HG03442 (cell line): ENCODE measurements at regions not wholly inside any gene's neighbourhood (a gene's known extent, or its start where the extent isn't known, plus 50 kb on each side); places are given as distances from the start of the nearest gene placed in this dataset.

Experiments
- ATAC-seq: cut with Tn5 transposase; IDR thresholded peaks from one replicate; pipeline ENCODE4 v1.9.1; 2021; ENCODE audit warnings: mild to moderate bottlenecking, moderate library complexity; ENCODE audit not compliant: unreplicated experiment

DNA sequence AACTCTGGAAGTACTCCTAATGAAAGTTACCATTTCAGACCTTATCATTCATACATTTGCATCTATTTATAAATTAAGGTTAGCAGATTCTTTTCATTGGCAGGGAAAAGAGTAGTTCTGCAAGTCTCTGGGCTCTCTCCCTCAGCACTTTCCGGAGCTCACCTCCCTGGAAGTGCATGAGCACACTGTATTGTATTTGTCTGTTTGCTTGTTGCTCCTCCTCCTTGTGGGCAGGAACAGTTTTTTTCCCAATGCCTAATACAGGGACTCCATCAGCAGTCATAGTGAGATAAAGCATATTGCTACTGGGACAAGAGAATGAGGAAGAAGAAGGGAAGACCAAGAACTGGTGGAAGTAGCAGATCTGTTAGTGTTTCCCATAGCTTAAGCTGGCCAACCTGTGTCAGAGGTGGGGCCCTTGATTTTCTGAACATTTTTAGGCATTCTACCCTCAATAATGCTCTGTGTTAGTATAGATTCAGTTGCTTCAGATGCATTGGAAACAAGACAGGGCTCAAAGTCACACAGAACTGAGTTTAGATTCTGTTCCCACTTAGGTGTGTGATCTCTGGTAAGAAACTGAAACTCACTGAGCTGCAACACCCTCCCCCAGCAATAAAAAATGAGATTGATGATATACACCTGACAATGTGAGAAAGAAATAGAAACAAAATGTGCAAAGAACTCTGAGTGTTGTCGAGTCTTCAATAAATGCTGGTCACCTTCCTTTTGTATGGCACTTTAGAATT is 407.8 kb downstream of the TUSC7 start:
- no peak for ATAC-seq

DNA sequence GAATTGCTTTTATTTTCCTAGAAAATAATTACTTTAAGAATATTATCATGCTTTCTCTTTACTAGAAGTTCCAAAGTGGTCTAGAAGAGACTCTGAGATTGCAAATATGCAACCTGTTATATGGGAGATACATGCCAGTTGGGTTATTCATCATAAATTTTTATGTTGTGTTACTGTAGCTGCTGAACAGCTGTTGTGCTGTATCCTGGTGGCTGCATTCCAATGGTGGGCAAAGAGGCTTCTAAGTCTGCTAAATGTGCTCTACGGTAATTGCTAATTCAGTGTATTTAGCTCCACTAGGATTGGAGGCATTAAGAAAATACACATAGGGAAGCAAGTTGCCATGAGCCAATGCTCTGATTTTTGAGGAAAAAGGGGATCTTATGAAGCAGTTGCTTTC is 409.0 kb downstream of the TUSC7 start:
- ATAC-seq = no peak

DNA sequence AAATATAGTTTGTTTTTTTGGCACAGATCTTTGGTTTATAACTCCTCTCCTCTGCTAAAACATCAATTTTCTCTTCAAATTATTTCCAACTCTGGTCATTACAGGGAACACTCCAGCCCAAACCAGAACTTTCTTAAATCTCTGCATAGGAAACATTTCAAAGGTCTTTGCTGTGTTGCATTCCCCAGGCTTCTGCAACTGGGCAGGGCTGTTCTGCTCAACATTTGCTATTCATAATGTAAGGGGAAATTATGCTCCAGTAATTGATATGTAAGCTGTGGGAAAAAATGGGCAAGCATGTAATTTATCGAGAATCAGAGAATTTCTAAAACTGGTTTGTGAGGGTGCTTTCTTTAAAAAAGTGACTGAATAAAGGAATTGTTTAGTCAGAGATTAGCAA is 410.4 kb downstream of the TUSC7 start:
- no peak for ATAC-seq

DNA sequence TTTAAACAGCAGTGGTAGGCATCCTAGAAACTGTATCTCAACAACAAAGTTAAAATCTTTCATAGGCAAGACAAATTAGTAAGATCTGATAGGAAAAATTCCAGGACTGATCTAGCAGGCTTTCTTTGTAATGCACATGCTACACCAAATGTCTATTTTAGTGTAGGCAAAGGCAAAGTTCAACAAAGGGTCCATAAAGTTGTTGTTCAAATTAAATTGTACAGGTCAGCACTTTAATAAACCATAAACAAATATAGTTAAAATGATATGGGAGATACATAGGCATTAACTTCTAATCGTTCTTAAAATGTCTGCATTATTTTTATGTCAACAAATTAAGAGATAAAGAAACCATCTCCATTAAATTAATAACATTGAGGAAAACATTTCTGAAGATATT is 413.0 kb downstream of the TUSC7 start:
- ATAC-seq = no peak

DNA sequence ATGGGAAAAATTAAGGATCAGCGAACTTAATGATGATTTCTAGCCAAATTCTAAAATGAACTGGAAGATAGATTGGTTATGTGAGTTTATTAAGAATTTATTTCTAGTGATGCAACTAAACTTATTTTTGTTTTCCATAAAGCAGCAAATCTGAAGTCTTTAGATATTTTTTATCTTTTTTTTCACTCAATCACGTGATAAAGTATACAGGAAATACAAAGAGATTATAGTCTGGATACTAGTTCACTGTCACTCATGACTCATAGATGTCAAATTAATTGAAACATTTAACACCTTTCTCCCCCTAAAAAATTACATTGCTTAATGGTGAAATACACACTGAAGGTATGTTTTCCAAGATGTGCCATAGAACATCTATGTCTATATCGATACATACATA is 416.9 kb downstream of the TUSC7 start:
- ATAC-seq = no peak

DNA sequence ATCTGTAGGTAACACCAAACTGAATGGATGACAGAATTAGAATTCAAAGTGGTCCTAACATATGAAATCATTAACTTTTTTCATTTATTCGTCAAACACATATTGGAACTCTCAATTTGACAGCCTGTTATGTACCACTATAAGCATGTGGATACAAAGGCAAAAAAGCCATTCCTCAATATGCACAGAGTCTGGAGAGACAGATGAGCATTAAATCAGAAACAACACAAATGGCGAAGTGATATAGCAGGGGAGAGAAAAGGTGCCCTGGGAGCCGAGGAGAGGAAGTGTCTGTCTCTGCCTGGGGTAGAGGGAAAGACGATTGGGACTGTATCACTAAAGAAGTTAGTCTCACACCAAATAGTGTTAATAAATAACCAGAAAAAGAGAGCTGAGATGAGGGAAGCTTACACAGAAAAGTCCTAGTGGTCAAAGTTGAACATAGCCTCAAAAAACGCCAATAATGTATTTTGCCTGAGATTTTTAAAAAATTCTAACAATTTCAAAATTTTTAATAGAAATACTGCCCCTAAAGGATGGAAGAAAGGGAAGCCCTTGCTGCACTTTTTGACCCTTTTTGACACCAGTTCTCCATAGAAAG is 417.5 kb downstream of the TUSC7 start:
- no peak for ATAC-seq

DNA sequence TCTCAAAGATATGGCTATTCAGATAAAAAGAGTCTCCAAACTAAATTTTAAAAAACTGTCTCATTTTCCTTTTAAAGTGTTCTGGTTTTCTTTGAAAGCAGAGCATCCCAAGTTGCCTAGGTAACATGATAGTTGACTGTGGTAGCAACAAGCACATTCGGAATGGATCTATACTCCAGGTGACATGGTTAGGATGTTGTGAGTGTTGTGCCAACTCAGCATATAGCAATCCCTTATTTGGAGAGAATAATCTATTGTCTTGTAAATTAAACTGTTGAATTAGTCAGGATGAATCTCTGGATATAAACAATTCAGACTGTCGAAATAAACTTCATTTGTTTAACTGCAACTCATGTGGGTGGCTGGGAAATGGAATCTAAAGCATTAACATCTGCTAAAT is 418.6 kb downstream of the TUSC7 start:
- no peak for ATAC-seq

DNA sequence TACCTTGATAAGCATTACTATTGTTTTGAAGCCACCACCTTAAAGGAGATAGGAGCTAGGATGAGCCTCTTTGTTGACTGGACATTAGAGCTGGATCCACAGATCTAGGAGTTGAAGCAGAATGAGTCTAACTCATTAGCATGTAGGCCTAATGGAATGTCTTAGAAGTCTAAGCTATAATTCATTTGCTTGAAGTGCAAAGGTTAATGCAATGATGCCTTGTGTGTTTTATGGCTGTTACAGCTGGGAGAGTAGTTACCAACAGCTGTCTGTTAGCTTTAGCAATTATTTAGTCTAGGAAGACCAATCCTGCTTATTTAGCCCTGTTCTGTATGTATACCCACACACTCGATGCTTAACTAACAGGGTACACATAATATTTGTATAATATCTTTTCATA is 419.3 kb downstream of the TUSC7 start:
- ATAC-seq = no peak

DNA sequence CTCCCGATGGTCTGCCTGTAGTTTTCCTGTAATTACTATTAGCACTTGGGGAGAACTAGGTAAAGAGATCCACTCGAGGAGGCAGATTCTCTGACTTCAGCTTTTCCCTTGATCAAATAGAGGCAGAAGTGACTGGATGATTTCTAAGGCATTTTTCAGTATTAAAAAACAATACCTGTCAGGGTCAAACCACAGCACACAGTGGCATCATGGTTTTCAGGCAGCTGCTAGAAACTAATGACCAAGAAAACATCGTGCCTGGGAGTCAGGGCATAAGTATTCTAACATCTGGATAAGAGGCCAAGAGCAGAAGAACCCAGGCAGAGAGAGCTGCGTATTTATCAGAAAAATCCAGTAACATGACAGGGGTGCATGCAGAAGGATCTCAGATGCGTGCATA is 419.9 kb downstream of the TUSC7 start:
- ATAC-seq = no peak

DNA sequence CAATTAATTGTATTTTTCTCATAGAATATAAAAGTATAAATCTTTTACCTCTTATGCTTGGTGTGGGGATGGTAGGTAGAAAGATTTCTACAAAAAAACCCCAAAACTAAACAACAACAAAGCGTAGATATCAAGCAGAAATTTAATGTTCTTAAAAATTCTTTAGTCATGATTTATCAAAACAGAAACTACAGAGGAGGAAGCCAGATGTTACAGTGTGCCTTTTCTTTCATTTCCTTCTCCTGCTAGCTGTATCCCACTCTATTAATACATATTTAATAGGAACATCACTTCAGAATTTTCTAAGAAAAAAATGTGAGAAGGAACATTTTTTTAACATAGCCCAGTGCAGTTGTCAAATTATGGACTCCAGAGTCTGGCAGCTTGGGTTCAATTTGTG is 420.6 kb downstream of the TUSC7 start:
- no peak for ATAC-seq

DNA sequence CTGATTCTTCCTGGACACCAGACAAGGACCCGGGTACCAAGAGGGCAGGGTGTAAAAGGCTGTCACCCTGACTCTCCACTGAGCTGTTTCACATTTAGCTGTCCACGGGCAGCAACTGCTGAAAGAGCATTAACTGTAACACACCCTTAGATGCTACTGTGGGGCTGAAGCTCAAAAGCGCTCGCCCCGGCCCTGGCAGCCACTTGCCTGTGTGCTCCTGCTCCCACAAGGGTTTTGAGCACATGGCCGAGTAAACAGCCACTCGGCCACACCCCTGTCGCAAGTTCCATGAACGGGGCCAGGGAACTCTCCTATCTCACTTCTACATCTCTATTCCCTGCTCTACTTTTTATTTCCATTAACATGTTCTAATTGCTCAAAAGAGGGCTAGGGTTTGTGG is 421.7 kb downstream of the TUSC7 start:
- no peak for ATAC-seq

DNA sequence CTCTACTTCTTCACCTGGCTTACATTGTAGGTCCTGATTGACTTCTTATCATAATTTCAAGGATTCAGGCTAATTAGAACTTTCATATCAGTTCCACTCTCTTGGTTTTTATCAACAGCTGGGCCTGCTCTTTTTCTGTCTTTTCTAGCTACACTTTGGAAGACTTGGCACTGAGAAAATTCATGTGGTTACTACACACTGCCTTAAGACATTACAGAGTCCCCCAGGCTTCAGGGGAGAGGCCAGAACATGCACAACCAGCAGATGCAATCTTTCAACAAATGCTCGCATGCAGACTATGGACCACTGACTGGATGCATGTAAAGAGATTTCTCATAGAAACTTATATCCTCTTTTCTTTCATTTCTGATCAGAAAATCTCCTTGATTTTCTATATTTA is 423.5 kb downstream of the TUSC7 start:
- no peak for ATAC-seq

DNA sequence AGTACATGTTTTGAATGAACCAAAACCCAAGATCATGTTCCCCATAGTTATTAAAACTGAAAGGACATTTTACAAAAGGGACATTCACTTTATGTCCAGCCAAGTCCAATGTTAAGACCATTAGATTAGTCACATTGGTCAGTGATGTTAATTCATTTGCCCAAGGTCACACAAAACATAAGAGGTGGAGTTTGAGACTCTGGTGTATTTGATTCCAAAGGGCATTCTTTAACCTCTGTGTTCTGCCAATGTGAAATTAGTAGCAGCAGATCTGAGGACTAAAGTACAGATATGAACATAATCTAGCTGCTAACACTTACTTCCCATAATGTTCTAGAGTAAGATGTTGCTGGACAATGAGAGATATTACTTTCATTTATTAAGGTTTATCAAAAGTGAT is 425.6 kb downstream of the TUSC7 start:
- no peak for ATAC-seq

DNA sequence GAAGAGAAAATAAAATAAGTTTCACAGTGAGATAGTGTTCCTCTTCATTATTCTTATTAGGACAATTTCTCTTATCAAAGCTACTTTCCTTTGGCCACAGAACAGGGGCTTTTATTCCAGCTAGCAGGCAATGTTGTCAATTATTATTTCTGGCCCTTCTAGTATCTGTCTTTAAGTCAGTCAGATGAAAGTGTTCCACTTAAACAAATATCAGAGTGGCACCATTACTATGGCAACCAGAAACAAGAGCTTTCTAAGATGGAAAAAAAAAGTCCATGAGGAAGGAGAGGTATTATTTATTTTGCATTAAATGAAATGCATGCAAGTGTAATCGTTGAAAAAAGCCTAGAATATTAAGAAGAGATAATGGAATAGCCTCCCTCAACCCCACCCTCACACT is 426.4 kb downstream of the TUSC7 start:
- no peak for ATAC-seq

DNA sequence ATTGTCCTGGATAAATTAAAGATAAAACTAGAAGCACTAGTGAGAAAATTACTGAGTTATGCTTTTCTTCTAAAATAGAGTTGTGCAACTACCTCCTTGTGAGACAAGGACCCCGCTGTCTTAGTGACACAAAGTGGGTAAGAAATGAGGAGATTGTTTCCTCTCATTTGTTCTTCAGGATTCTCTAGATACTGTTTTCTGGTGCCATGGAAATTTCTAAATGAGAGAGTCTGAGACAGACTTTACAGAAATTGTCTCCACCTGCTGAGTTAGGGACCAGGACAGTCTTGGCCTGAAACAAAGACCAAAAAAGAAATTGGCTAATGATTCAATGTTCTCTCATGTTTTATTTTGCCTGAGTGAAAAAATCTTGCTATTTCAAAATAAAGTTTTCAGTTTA is 427.5 kb downstream of the TUSC7 start:
- ATAC-seq = no peak

DNA sequence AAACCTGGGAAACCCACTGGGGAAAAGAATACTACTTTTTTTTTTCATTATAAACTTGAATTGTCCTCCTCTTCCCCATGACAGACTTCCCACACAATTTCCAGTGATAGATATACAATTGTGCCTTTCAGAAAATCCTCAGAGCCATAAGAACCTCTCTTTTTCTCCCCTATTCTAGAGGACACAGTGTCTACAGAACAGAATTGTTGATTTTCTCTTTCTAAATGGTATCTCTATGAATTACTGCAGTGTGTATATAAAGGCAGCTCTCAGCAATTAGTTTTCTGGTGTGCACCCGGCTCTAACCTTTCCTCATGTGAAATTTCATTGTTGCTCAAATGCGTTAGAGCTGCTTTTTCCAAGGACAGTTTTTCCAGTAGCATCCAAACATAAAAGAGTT is 430.1 kb downstream of the TUSC7 start:
- ATAC-seq = no peak

DNA sequence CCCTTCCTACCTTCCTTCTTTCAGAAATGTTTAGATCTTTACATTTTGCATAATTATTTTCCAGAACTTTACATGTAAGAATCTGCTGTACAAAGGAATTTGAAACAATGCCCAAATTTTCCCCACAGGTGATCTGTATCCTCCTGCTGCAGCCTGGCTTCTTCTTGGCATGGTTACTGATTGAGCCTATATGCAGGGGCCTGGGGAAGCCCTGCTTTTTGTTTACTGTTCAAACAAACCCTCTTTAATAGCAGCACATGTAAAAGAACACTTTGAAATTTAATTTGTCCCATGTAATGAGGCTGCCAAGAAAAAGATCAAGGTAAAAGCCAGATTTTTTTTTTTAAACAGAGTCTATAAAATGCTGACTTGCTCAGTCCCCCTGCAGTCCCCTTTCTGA is 432.2 kb downstream of the TUSC7 start:
- no peak for ATAC-seq

DNA sequence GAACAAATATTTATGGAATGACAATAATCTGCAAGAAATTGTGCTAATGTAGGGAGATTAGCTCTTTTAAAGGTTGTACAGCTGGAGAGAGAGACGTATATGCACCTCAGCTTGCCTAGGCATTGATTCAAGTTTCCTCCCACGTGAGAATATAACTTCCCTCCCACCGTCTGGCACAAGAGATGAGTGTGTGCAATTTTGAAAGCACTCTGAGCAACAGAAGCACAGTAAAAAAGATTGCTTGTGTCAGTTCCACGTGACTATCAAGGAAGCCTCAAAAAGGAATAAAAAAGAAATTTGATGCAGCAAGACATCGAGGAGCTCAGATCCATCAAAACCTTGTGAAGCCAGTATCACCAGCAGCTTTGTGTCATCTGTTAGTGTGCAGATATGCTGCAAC is 435.3 kb downstream of the TUSC7 start:
- ATAC-seq = no peak

DNA sequence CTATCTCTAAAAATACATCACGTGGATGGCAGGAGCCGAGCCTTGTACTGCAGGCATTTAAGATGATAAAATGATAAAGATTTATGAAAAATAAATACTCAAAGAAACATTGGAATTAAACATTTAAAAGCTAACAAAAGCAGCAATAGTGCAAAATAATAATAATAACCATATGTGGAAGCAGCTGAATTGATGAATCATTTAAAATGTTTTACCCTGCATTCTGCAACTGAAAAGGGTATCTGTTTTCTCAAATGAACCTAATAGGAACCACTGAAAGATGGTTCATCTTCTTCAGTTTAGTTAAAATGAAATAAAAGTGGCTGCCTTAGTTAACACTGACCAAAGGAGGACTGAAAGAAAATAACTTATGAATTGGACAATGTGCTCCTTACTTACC is 436.1 kb downstream of the TUSC7 start:
- no peak for ATAC-seq

DNA sequence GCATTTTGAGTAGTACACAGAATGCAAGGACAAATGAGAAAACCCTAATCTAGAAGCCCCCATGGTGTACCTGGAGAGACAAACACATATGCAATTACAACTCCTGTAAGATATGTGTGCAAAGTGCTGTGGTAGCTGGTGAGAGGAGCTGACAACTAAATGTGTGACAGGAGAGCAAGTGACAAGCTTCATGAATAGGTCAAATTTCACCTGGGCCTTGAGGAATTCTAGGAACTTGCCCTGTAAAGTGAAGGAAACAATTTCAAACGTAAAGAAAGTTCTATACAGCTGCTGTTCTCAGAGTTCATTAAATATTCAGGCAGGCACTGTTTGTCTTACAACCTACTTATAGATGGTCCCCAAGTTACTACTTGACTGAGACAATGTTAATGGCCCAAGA is 437.0 kb downstream of the TUSC7 start:
- no peak for ATAC-seq

DNA sequence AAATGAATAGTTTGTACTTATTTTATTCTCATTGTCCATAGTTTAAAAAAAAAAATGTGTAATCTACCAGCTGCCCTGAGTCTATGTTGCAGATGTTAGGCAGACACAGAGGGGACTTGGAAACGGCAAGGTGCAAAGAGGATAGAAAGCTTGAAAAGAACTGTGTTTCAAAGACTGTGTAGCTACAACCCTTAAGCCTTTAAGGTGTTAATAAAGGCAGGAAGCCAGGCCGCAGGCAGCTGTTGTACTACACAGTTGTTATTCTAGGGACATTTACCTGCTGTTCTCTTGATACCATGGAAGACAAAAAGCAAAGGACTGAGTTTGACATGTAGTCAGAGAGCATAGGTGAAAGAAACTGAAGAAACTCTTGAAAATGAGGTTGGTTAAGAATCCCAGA is 440.0 kb downstream of the TUSC7 start:
- no peak for ATAC-seq

DNA sequence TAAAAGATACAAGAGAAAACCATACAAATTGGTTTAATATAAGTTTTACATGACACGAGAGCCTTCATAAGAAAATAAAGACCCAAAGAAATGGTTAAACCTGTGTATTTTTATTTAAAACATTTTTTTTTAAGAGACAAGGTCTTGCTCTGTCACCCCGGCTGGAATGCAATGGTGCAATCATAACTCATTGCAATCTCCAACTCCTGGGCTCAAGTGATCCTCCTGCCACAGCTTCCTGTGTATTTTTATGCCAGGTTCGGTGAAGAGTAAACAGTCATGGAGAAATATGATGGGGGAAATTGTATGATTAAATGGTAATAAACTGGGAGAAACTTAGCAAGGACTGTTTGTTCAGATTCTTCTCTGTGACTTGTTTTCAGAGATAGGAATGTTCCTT is 441.0 kb downstream of the TUSC7 start:
- no peak for ATAC-seq

DNA sequence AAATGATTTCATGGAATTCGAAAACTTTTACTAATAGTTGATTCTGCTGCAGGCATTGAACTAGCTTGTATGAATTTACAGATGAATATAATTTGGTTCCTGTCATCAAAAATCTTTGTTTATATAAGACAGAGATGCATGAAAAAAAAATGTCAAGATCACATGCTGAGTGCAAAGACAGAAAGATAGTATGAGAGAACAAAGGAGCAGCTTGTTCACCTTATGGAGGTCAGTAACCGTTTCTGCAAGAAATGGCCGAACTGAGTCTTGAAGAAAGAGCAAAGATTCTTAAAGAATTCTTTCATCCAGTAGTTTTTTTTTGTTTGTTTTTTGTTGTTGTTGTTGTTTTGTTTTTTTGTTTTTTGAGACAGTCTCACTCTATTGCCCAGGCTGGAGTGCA is 450.6 kb downstream of the TUSC7 start:
- ATAC-seq = no peak
